Adrenal gland (tissue), 9 donors: ENCODE measurements at regions not wholly inside any gene's neighbourhood (a gene's known extent, or its start where the extent isn't known, plus 50 kb on each side); places are given as distances from the start of the nearest gene placed in this dataset.

Source experiments
- DNase-seq, 7 donors: peaks; one replicate each; pipeline ENCODE4 v3.0.0-alpha.2; 2019 to 2020
- H3K27ac ChIP-seq, 5 donors: fragments of 200-600 bp; sonication (generic) in 4 of 5; 1 replicate in 3 of 5; 2 replicates in 2 of 5; pipeline versions ENCODE4 v1.5.1 to v1.8.0; 2016 to 2020; ENCODE audit warnings: mild to moderate bottlenecking in 1 of 5
- H3K27me3 ChIP-seq: fragments of 200-600 bp; 2 replicates; pipeline ENCODE4 v1.8.0; 2021
- H3K36me3 ChIP-seq, 2 donors: fragments of 200-600 bp; replicated peaks in 1 of 2; 1 replicate in 1 of 2; 2 replicates in 1 of 2; pipeline versions ENCODE4 v1.5.1 to v1.8.0; 2018 to 2022
- H3K4me1 ChIP-seq, 2 donors: fragments of 200-600 bp; replicated peaks in 1 of 2; 1 replicate in 1 of 2; 2 replicates in 1 of 2; pipeline versions ENCODE4 v1.5.1 to v1.8.0; 2018 to 2021
- H3K4me3 ChIP-seq, 4 donors: fragments of 200-600 bp; sonication (generic) in 3 of 4; one replicate each; pipeline ENCODE4 v1.5.1; 2016 to 2018
- H3K9me3 ChIP-seq, 3 donors: fragments of 200-600 bp; sonication (generic) in 1 of 3; replicated peaks in 1 of 3; 1 replicate in 2 of 3; 2 replicates in 1 of 3; pipeline versions ENCODE4 v1.5.1 to v1.8.0; 2016 to 2021
- CTCF ChIP-seq, 6 experiments: fragments of 450-650 bp in 4 of 6; fragments of 200-600 bp in 2 of 6; sonication (generic) in 1 of 6; IDR thresholded peaks; 1 replicate in 5 of 6; 2 replicates in 1 of 6; pipeline versions ENCODE4 v1.5.1 to v1.8.0; 2016 to 2021; ENCODE audit warnings: antibody characterized with exemption in 6 of 6, mild to moderate bottlenecking in 2 of 6, moderate library complexity in 1 of 6
- POLR2A ChIP-seq, 2 donors: fragments of 450-650 bp; IDR thresholded peaks; one replicate each; pipeline ENCODE4 v1.6.1; 2017; ENCODE audit warnings: antibody characterized with exemption in 2 of 2, mild to moderate bottlenecking in 2 of 2, moderate library complexity in 1 of 2
- WGBS, 4 donors: extraction: QIAGEN DNeasy Blood & Tissue Kit in 2 of 4; methylation state at CpG; one replicate each; pipeline versions ENCODE4 v1.1.5 to v1.1.7; 2013 to 2017; 5-methylcytosine and 5-hydroxymethylcytosine counted together
- intact Hi-C, 2 donors: fragments of 100-400 bp; cut with DNase I; formaldehyde crosslinking; loops; one replicate each; pipeline versions ENCODE4 v1.14.1 to v1.15.0; 2022 to 2023
- donor health status: healthy with polysubstance abuse.
- donor health status: Bipolar disorder and iron deficiency.
- donor health status: DM: yes; HTN: yes; CAD: no.
- donor health status: DM: no; HTN: no; CAD: no.
- donor health status: DM: no; HTN: no; CAD: no.

DNA sequence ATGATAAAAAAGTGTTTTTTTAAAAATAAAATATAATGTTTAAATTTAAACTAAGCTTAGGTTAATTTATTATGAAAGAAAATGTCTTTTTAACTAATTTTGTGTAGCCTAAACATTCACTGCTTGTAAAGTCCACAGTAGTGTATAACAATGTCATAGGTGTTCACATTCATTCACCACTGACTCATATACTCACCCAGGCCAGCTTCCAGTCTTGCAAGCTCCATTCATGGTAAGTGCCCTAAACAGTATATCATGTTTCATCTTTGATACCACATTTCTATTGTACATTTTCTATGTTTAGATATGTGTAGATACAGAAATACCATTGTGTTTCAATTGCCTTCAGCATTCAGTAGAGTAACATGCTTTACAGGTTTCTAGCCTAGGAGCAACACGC lies 530.3 kb downstream of the EPHA5 start:
- H3K27ac ChIP-seq: no peak overlapping the region
- TF ChIP-seq POLR2A (IDR thresholded peaks at IDR 0.05): no peak
- TF ChIP-seq CTCF (IDR thresholded peaks at IDR 0.05): no peak
- no peaks in the 10 kb centered on the region for H3K9me3 ChIP-seq
- H3K4me3 ChIP-seq: no peak overlapping the region
- DNase-seq: no peak
- intact Hi-C loops: no loop called here
- H3K36me3 ChIP-seq: no peaks in the 10 kb centered on the region
- no peaks in the 10 kb centered on the region for H3K27me3 ChIP-seq
- WGBS, 4 donors: 73 to 94% (median 85%) methylated on average over 1 of the region's 1 CpG
- H3K4me1 ChIP-seq: no peaks in the 10 kb centered on the region

DNA sequence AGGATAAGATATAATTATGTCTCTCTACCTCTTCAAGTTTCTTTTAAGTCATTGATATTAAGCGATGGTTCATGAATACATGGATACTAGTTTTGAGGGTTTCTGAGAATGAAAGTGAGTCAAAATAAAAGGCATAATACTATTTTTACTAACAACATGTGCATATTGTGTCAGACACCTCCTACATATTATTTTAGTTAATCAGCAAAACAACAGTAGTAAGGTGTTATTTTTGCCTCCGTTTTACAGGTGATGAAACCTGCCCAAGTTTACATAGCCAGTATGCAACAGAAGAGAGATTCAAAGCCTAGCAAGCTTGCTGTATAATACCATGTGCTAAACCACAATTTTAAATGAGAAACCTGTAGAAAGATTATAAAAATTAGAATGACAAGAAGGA lies 544.1 kb downstream of the EPHA5 start:
- Histone ChIP-seq H3K27me3 (no peaks in the 10 kb centered on the region), H3K36me3 (no peaks in the 10 kb centered on the region), H3K9me3 (peaks cover 0 to 3% (median 0%) of the 10 kb centered on the region in 3 donors), H3K4me1 (no peaks in the 10 kb centered on the region), H3K4me3 (no peak overlapping the region), H3K27ac (no peak overlapping the region)
- intact Hi-C loops: no loop called here
- WGBS, 4 donors: 77 to 85% (median 80%) methylated on average over 2 of the region's 2 CpGs
- no peak for TF ChIP-seq CTCF (IDR thresholded peaks at IDR 0.05)
- DNase-seq: no peak

GRCh38 chr4:65120287-65120686 lies 550.0 kb downstream of the EPHA5 start:
- 14 to 24% (median 15%) methylated on average over 1 of the region's 1 CpG for WGBS, 4 donors
- Histone ChIP-seq H3K36me3 (no peaks in the 10 kb centered on the region), H3K4me1 (no peaks in the 10 kb centered on the region), H3K27ac (no peak overlapping the region), H3K9me3 (peaks cover 0 to 3% (median 0%) of the 10 kb centered on the region in 3 donors), H3K27me3 (no peaks in the 10 kb centered on the region), H3K4me3 (no peak overlapping the region)
- intact Hi-C loops: no loop called here
- DNase-seq: no peak
- TF ChIP-seq CTCF (IDR thresholded peaks at IDR 0.05): no peak
- TF ChIP-seq POLR2A (IDR thresholded peaks at IDR 0.05): no peak

DNA sequence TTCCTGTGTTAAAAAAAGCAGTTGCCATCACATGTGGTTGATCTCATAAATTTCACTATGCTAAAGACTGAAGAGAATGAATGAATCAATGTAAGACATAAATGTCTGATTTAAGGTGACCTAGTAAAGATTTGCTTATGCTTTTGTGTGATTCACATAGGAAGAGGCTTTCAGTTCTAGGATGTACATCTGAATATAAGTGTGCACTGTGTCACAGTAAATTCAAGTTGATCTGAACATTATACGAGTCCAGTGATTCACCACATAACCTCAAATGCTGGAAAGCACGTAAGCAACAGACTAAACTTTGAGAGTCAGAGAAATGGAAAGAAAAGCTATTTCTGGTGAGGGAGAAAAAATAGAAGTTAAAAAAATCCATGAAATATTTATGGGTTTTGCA lies 567.9 kb downstream of the EPHA5 start:
- Histone ChIP-seq H3K36me3 (no peaks in the 10 kb centered on the region), H3K4me3 (no peak overlapping the region), H3K4me1 (no peaks in the 10 kb centered on the region), H3K27ac (no peak overlapping the region), H3K9me3 (peaks cover 0 to 10% (median 0%) of the 10 kb centered on the region in 3 donors), H3K27me3 (no peaks in the 10 kb centered on the region)
- TF ChIP-seq CTCF (IDR thresholded peaks at IDR 0.05): no peak
- intact Hi-C loops: no loop called here
- no peak for DNase-seq
- 80 to 88% (median 84%) methylated on average over 2 of the region's 2 CpGs for WGBS, 4 donors
